Parathyroid adenoma (tissue), 2 donors: ENCODE measurements at regions not wholly inside any gene's neighbourhood (a gene's known extent, or its start where the extent isn't known, plus 50 kb on each side); places are given as distances from the start of the nearest gene placed in this dataset.

Experiments used
- H2AFZ ChIP-seq: fragments of 300-600 bp; sonication (generic); one replicate; pipeline ENCODE4 v1.7.0; 2017; ENCODE audit warnings: antibody characterized with exemption, mild to moderate bottlenecking
- H3K27ac ChIP-seq: fragments of 300-600 bp; sonication (generic); one replicate; pipeline ENCODE4 v1.7.0; 2017
- H3K27me3 ChIP-seq: fragments of 300-600 bp; sonication (generic); one replicate; pipeline ENCODE4 v1.7.0; 2017; ENCODE audit warnings: low read length; ENCODE audit not compliant: control insufficient read depth, insufficient read depth
- H3K36me3 ChIP-seq: fragments of 300-600 bp; sonication (generic); one replicate; pipeline ENCODE4 v1.7.0; 2017; ENCODE audit warnings: low read length; ENCODE audit not compliant: control insufficient read depth, insufficient read depth
- H3K4me1 ChIP-seq: fragments of 300-600 bp; sonication (generic); one replicate; pipeline ENCODE4 v1.7.0; 2017; ENCODE audit warnings: control low read depth
- H3K4me2 ChIP-seq: fragments of 300-600 bp; sonication (generic); one replicate; pipeline ENCODE4 v1.7.0; 2017; ENCODE audit warnings: low read length
- H3K4me3 ChIP-seq: fragments of 300-600 bp; sonication (generic); one replicate; pipeline ENCODE4 v1.7.0; 2017; ENCODE audit warnings: low read depth, low read length
- H3K79me2 ChIP-seq: fragments of 300-600 bp; sonication (generic); one replicate; pipeline ENCODE4 v1.7.0; 2017; ENCODE audit warnings: control low read depth
- H3K9ac ChIP-seq: fragments of 300-600 bp; sonication (generic); one replicate; pipeline ENCODE4 v1.7.0; 2017; ENCODE audit warnings: mild to moderate bottlenecking
- H3K9me3 ChIP-seq: fragments of 300-600 bp; sonication (generic); one replicate; pipeline ENCODE4 v1.7.0; 2017; ENCODE audit warnings: low read length; ENCODE audit not compliant: control insufficient read depth
- TF ChIP-seq, protein P1 (sequence below): fragments of 300-600 bp; sonication (generic); IDR thresholded peaks from one replicate; pipeline ENCODE4 v1.7.0; 2017; ENCODE audit warnings: antibody characterized with exemption, mild to moderate bottlenecking
- donor health status: primary hyperparathyroidism.

DNA sequence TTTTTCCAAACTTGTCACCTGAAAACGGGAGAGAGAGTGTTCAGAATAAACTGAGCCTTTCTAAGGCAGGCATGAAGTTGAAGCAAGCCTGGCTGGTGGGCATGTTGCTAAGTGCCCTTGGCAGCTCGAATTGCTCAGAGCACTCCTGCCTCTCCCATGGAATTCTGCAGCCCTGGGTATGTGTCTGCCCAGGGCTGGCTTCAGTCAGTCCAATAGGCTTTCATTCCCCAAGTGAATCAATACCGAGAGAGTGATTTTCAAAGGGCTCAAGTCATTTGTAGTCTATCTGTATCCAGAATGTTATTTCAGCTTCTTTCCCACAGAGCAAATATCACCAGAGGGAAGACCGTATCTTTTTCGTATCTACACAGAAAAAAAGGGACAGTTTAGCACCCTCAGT lies 415.5 kb upstream of the COBL start:
- no peaks in the 10 kb centered on the region for H3K27me3 ChIP-seq
- H2AFZ ChIP-seq = no peak overlapping the region
- H3K36me3 ChIP-seq = no peaks in the 10 kb centered on the region
- H3K9ac ChIP-seq = no peak overlapping the region
- no peaks in the 10 kb centered on the region for H3K79me2 ChIP-seq
- no peak overlapping the region for H3K4me2 ChIP-seq
- no peak overlapping the region for H3K4me3 ChIP-seq
- no peaks in the 10 kb centered on the region for H3K9me3 ChIP-seq
- H3K4me1 ChIP-seq = no peaks in the 10 kb centered on the region
- TF ChIP-seq, protein P1, sequence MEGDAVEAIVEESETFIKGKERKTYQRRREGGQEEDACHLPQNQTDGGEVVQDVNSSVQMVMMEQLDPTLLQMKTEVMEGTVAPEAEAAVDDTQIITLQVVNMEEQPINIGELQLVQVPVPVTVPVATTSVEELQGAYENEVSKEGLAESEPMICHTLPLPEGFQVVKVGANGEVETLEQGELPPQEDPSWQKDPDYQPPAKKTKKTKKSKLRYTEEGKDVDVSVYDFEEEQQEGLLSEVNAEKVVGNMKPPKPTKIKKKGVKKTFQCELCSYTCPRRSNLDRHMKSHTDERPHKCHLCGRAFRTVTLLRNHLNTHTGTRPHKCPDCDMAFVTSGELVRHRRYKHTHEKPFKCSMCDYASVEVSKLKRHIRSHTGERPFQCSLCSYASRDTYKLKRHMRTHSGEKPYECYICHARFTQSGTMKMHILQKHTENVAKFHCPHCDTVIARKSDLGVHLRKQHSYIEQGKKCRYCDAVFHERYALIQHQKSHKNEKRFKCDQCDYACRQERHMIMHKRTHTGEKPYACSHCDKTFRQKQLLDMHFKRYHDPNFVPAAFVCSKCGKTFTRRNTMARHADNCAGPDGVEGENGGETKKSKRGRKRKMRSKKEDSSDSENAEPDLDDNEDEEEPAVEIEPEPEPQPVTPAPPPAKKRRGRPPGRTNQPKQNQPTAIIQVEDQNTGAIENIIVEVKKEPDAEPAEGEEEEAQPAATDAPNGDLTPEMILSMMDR = no peak
- no peak overlapping the region for H3K27ac ChIP-seq

DNA sequence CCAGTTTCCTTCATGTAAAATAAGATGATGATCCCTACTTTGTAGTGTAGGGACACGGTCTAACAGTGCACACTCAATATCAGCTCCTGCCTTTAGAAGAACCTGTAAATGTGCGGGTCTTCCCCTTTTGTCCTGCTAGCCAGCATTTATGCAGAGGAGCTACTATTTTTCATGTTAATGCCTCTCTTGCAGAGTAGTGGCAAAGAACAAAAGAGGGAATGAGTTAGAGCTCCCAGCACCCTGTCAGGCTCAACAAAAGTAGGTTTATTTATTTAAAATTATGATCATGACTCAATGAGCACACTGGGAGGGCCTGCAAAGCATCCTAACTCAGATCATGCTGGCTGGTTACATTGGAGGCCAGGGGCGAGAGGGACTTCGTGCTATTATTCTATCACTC lies 414.5 kb upstream of the COBL start:
- Histone ChIP-seq H3K27me3 (no peaks in the 10 kb centered on the region), H3K4me3 (no peak overlapping the region), H3K4me1 (no peaks in the 10 kb centered on the region), H3K9ac (no peak overlapping the region), H3K36me3 (no peaks in the 10 kb centered on the region), H3K9me3 (no peaks in the 10 kb centered on the region), H3K27ac (no peak overlapping the region), H2AFZ (no peak overlapping the region), H3K4me2 (no peak overlapping the region), H3K79me2 (no peaks in the 10 kb centered on the region)
- TF ChIP-seq, protein P1 = no peak

DNA sequence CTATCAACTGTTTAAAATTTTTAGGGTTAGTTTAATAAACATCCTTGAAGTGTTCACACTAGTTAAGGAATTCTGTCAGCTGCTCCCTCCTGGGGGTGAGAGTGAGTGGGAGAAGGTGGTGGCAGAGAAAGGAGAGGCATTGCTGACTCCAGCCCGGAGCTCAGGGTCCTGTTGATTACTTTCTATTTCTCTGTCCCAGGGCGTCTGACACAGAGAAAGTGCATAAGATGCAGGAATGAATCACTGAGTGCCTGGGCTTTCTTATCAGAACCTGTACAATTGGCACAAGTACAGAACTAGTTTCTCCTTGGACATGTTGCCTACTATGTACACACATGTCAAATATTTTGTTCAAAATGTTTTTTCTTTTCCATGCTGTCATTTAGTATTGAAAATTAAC lies 410.8 kb upstream of the COBL start:
- no peak overlapping the region for H3K4me3 ChIP-seq
- no peak overlapping the region for H3K9ac ChIP-seq
- H3K4me2 ChIP-seq = no peak overlapping the region
- TF ChIP-seq, protein P1 = no peak
- H3K27ac ChIP-seq = no peak overlapping the region
- H2AFZ ChIP-seq = no peak overlapping the region
- no peaks in the 10 kb centered on the region for H3K36me3 ChIP-seq
- H3K4me1 ChIP-seq = no peaks in the 10 kb centered on the region
- H3K9me3 ChIP-seq = no peaks in the 10 kb centered on the region
- H3K79me2 ChIP-seq = no peaks in the 10 kb centered on the region
- no peaks in the 10 kb centered on the region for H3K27me3 ChIP-seq

DNA sequence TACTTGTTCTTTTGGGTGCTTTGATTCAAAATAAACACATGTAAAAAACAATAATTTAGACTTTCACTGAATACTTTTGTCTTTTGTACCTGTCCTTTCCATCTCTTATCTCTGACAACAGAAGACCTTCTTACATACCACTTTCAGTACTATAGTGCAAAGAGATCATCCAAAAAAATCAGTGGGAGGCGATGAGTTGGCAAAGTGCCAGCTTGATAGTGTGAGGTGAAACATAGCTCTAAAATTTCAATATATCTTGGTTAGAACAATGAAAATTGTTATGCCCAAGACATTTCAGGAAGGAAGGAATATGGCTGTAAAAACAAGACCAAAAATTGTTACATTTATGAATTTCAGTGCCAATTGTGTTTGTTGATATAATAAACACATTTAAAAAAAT lies 390.2 kb upstream of the COBL start:
- TF ChIP-seq, protein P1 = no peak
- Histone ChIP-seq H3K4me2 (no peak overlapping the region), H3K9me3 (no peaks in the 10 kb centered on the region)

DNA sequence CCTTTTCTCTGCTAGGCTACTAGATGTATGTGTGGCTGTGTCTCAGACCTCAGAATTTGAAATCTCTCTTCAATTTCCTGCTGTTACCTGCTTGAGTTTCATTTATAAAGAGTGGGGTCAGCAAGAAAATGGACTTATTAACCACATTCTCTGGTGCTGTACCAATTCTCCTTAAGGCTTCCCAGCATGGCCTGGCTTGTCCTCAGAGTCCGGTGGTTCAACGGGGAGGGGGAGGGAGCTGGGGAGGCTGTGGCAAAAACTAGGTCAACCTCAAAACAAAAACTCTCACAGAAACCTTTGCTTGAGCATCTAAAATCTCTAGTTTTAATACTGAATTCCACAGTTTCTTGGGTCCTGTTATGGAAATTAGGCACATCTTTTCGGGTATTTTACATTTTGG lies 389.1 kb upstream of the COBL start:
- H3K27ac ChIP-seq = no peak overlapping the region
- no peaks in the 10 kb centered on the region for H3K79me2 ChIP-seq
- no peaks in the 10 kb centered on the region for H3K9me3 ChIP-seq
- H3K4me1 ChIP-seq = no peaks in the 10 kb centered on the region
- H3K36me3 ChIP-seq = no peaks in the 10 kb centered on the region
- no peak overlapping the region for H3K9ac ChIP-seq
- no peaks in the 10 kb centered on the region for H3K27me3 ChIP-seq
- H3K4me2 ChIP-seq = no peak overlapping the region
- H3K4me3 ChIP-seq = no peak overlapping the region
- TF ChIP-seq, protein P1 = no peak
- H2AFZ ChIP-seq = no peak overlapping the region

More for the DNA sequence above, 390.2 kb upstream of the COBL start:
- Histone ChIP-seq H3K79me2 (no peaks in the 10 kb centered on the region), H3K36me3 (no peaks in the 10 kb centered on the region), H3K27ac (no peak overlapping the region), H2AFZ (no peak overlapping the region), H3K9ac (no peak overlapping the region), H3K27me3 (no peaks in the 10 kb centered on the region), H3K4me3 (no peak overlapping the region), H3K4me1 (no peaks in the 10 kb centered on the region)
